ENCODE measurements at regions not wholly inside any gene's neighbourhood (a gene's known extent, or its start where the extent isn't known, plus 50 kb on each side); places are given as distances from the start of the nearest gene placed in this dataset.

GRCh38 chrX:39848243-39848642 is 249.5 kb downstream of the BCOR start:
- Histone ChIP-seq H2BK120ac (ENCODE audit: low read depth, low read length) (no peak overlapping the region), H3K27ac (ENCODE audit: insufficient read depth, low read length) (no peak overlapping the region), H2AK5ac (ENCODE audit: low read depth, low read length) (no peak overlapping the region), H3K79me1 (ENCODE audit: low read depth in 1 of 2, low read length in 2 of 2) (no peaks in the 10 kb centered on the region), H2AK9ac (replicated peaks; ENCODE audit: low read depth, low read length, poor library complexity) (no peak overlapping the region), H3K27me3 (ENCODE audit: control insufficient read depth, insufficient read depth, low read length) (peaks cover 21% of the 10 kb centered on the region), H4K8ac (ENCODE audit: low read depth in 2 of 2, low read length in 2 of 2) (peak overlapping the region in 1 of 2 experiments; percentile 42; a peak in 1 of 4 replicates), H2AFZ (replicated peaks; ENCODE audit: low read length, poor library complexity) (no peak overlapping the region), H4K20me1 (ENCODE audit: insufficient read depth, low read length) (no peaks in the 10 kb centered on the region), H2BK20ac (ENCODE audit: low read depth, low read length) (no peak overlapping the region), H4K5ac (ENCODE audit: low read depth, low read length) (no peak overlapping the region), H3K18ac (ENCODE audit: low read depth, low read length) (peak overlapping the region; percentile 47; the same call in 1 of the 2 replicates), H3K9me3 (ENCODE audit: control insufficient read depth, insufficient read depth, low read length) (no peaks in the 10 kb centered on the region), H3K4me2 (ENCODE audit: low read depth, low read length) (no peak overlapping the region), H4K91ac (ENCODE audit: insufficient read depth, low read depth, low read length) (no peak overlapping the region), H3K56ac (ENCODE audit: extremely low read depth, insufficient read depth, low read length) (no peak overlapping the region), H3K4me3 (ENCODE audit: insufficient read depth, low read depth, low read length) (no peak overlapping the region), H2BK5ac (ENCODE audit: low read depth, low read length, poor library complexity, severe bottlenecking) (no peak overlapping the region), H2BK15ac (ENCODE audit: low read depth, low read length) (peak overlapping the region; percentile 58; the same call in 1 of the 3 replicates), H3K36me3 (ENCODE audit: control insufficient read depth, insufficient read depth, low read length) (no peaks in the 10 kb centered on the region), H3K4me1 (ENCODE audit: control insufficient read depth, insufficient read depth, low read length) (peaks cover 6% of the 10 kb centered on the region), H3K14ac (replicated peaks; ENCODE audit: low read depth, low read length) (no peak overlapping the region), H3K4ac (ENCODE audit: low read depth, low read length) (peak overlapping the region; percentile 56; the same call in 1 of the 2 replicates), H3K9me1 (ENCODE audit: insufficient read depth, low read length) (peaks cover 3% of the 10 kb centered on the region; the same call in 1 of the 2 replicates), H3K9ac (ENCODE audit: low read depth, low read length) (no peak overlapping the region), H3K23ac (ENCODE audit: low read depth, low read length) (no peak overlapping the region)
- ATAC-seq (ENCODE audit: low read depth): no peak
- dilution Hi-C loops (cut with HindIII; ENCODE audit: low sequenced_read_pairs, unreplicated experiment): no loop called here
- in situ Hi-C loops (cut with MboI; ENCODE audit: low sequenced_read_pairs): no loop called here
- ChIA-PET CTCF (no interaction called here), POLR2A (ENCODE audit: unreplicated experiment) (interaction anchor here (0.5 kb wide), 1 partner anchor 240 kb away, joined by 4 read pairs; no protein-coding TSS in a partner anchor)
- TF ChIP-seq, protein P1, sequence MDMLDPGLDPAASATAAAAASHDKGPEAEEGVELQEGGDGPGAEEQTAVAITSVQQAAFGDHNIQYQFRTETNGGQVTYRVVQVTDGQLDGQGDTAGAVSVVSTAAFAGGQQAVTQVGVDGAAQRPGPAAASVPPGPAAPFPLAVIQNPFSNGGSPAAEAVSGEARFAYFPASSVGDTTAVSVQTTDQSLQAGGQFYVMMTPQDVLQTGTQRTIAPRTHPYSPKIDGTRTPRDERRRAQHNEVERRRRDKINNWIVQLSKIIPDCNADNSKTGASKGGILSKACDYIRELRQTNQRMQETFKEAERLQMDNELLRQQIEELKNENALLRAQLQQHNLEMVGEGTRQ (IDR thresholded peaks at IDR 0.05; ENCODE audit: low read depth, low read length): no peak
- no peak for TF ChIP-seq CTCF (conservative IDR thresholded peaks at IDR 0.05; ENCODE audit: low read depth, low read length)
- TF ChIP-seq BHLHE40 (IDR thresholded peaks at IDR 0.05; ENCODE audit: low read depth, low read length): no peak
- no peak for TF ChIP-seq MAFK (IDR thresholded peaks at IDR 0.05; ENCODE audit: low read depth, low read length)
- no peak for TF ChIP-seq CHD1 (IDR thresholded peaks at IDR 0.05; ENCODE audit: low read depth, low read length)
- BruUV-seq (replicated peaks): no TSS peak
- WGBS, 2 experiments (ENCODE audit: extremely low coverage in 2 of 2, insufficient read length in 1 of 2): no CpG with 5 or more reads among the region's 5 CpGs
- peak; percentile 56 for DNase-seq
- intact Hi-C loops (cut with micrococcal nuclease): no loop called here

Data from IMR-90 (cell line).